SW 1271 (cell line): ENCODE measurements at regions not wholly inside any gene's neighbourhood (a gene's known extent, or its start where the extent isn't known, plus 50 kb on each side); places are given as distances from the start of the nearest gene placed in this dataset.
"Not testable (repeated sequence)": the region's sequence is repeated elsewhere in the genome, so short reads cannot be mapped to it uniquely, and the experiment has no call there.

Experiments used
- DNase-seq, 2 experiments: peaks; one replicate each; lab custom pipeline; 2025; lab: John Stamatoyannopoulos, UW

DNA sequence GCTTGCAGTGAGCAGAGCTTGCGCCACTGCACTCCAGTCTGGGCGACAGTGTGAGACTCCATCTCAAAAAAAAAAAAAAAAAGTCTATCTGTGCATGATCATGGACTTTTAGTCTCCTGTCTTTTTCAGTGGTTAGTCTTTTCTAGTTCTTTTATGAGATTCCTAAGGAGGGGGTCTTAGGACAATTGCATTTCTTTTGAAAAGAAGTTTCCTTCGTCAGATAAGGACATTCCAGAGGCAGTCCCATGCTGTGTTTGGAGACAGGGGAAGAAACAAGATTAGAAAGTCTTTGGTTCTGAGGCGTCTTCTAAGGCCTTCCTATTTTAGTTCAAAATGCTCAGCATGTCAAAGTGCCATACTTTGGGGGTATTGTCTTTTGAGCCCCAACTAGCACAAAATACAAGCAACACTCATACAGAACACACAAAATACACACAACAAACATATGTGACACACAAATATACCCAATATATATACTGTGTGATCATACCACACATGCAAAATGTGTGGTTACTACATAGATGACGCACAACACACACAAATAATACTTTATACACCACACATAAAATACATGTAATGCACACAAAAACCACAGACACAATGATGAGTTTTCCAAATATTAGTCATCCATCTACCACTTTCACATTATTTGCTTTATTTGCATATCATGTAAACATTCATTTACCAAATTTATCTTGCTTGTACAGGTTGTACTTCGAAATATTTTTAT, 394.5 kb downstream of the SPATA31D1 start:
- no peak for DNase-seq

DNA sequence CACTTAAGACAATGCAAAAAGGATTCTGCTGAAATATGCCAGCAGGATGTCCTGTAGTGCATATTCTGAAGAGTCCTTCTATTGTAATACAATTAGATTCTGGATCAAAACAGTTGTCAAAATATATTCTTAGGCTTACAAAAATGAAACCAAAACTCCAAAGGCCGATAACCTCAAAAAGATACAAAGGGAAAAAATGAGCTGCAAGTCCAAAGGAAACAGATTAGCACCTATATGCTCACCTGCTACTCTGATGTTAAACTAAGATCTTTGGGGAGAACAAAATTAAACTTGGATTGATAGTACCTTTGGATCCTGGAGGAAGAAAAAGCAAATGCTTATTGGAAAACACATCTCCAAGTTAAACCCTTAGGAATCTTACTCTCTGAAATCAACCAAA, 397.1 kb downstream of the SPATA31D1 start:
- no peak for DNase-seq

DNA sequence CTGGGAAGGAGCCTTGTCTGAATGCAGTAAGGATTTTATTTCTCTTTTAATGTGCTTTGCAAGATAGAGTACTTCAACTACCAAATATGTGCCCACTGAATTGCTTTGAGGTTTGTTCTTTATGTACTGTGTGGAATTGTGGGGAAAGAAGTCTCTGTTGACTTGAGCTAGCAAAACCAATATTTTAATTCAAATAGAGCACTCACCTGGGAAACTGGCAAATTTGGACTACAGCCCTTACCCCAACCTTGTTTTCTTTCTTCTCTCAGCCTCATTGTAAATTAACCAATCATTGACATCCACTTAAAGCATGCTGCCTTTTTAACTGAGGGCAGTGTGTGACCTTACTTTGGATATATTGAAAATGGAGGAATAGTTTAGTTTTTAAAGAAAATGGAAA, 409.0 kb downstream of the SPATA31D1 start:
- no peak for DNase-seq

- no peak for DNase-seq
These were observed 415.8 kb downstream of the SPATA31D1 start for GRCh38 chr9:82404196-82404870.

DNA sequence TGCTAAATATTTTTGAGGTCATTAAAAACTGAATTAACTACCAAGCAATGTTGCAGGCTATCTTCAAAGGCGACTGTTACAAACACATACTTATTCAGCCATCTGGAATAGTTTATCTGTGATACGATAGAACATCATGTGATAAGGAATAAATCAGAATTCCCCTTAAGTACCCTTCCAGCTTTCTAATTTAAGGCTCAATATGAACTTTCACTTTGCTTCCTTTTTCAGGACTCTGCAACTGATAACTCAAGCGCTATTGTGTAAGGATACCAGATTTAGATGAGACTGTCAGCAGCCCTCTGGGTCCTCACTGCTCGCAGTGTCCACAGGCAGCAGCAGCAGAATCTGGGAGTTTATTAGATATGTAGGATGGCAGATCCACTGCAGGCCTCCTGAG, 416.3 kb downstream of the SPATA31D1 start:
- no peak for DNase-seq

- DNase-seq: no peak
These were observed 418.0 kb downstream of the SPATA31D1 start for GRCh38 chr9:82406456-82407085.

GRCh38 chr9:82410306-82410705, 421.7 kb downstream of the SPATA31D1 start:
- DNase-seq: no peak

DNA sequence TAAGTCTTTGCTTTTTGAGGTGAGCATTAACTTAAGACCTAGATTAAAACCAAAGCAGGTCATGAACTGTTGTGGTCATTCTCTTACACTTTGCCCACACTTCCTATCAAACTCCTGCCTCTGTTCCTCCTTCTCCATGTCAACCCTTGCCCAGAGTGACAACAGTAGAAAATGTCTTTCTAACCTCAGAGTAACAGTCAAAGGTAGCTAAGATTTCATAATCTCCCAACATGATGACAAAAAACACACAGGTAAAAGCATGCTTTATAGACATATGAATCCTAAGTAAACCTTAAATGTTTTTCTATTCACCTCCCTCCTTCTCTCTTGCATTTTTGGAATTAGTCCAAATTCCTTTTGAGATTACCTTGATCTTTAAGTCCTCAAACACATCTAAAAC, 422.3 kb downstream of the SPATA31D1 start:
- no peak for DNase-seq

- no peak for DNase-seq
These were observed 424.2 kb downstream of the SPATA31D1 start for GRCh38 chr9:82412586-82413305.

- DNase-seq: no peak
These were observed 428.9 kb downstream of the SPATA31D1 start for GRCh38 chr9:82417501-82417900.

- DNase-seq: no peak
These were observed 429.8 kb downstream of the SPATA31D1 start for GRCh38 chr9:82418334-82418733.

- DNase-seq: no peak
These were observed 431.3 kb downstream of the SPATA31D1 start for GRCh38 chr9:82419696-82420486.

GRCh38 chr9:82421498-82421897, 432.9 kb downstream of the SPATA31D1 start:
- no peak for DNase-seq

DNA sequence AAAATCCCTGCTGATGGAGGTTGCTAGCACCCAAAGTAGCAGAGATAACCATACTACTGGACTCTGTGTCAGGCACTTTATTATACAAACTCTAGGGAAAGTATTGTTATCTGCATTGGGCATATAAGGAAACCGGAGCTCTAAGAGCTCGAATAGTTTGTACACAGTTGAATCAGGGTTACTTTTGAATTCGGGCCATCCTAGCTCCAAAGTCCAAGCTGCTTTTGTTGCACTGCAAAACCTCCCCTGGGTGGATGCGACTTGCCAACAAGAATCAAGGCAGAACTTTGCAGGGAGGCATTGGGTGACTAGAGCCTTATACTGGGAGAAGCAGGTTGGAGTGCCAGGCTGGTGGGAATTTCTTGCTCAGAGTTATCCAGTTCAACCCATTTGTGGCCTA, 435.1 kb downstream of the SPATA31D1 start:
- DNase-seq: no peak

GRCh38 chr9:82424599-82425120, 436.1 kb downstream of the SPATA31D1 start:
- no peak for DNase-seq

DNA sequence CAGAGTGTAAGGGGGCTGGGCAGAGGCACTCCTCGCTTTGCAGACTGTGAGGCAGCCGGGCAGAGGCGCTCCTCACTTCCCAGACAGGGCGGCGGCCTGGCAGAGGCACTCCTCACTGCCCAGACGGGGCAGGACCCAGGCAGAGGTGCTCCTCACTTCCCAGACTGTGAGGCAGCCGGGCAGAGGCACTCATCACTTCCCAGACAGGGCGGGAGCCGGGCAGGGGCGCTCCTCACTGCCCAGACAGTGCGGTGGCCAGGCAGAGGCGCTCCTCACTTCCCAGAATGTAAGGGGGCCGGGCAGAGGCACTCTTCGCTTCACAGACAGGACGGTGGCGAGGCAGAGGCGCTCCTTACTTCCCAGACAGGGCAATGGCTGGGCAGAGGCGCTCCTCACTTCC, 442.5 kb downstream of the SPATA31D1 start:
- no peak for DNase-seq

DNA sequence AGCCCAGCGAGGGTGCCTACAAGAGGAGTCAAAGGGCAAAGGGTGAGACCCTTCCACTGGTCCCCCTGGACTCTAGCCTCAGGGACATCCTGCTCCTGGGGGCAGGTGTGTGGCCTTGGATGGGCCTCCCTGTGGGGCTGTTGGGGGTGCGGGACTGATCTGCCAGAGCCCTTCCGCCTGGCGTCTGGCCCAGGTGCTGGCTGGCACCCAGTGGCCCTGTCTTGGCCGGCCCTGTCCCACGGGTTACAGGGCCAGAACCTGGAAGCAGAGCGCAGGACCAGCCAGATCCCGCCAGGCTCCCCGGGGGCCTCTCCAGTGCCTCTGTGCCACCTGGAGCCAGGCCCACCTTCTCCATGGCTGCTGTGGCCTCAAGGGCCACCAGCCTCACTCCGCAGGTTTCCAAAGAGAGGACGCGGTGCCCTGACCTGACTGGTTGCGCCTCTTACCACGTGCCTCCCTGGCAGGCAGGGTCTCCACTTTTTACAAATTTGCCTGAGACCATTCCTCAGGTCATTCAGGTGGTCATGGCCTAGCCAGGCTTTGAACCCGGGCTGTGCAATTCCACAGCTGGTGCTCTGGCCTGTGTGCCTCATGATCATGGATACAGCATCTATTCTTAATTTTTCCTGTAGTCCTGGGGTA, 444.8 kb downstream of the SPATA31D1 start:
- DNase-seq: not testable (repeated sequence)

DNA sequence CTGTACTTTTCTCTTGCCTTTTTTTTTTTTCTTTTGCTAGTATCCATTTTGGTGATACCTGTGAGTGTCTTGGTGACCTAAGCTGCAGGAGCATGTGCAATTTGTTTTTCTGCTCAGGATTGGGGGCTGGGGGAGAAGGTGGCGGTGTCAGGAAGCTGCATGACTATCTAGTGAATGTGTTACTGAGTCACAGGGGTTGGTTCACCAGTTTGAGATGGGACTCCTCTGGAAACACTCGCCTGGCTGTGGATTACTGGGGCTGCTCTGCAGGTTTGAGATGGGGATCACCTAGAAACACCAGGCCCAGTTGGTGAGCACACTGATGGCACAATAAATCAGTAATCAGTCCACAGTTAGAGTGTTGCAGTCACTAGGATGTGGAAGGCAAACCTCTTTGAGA, 447.9 kb downstream of the SPATA31D1 start:
- DNase-seq: no peak

DNA sequence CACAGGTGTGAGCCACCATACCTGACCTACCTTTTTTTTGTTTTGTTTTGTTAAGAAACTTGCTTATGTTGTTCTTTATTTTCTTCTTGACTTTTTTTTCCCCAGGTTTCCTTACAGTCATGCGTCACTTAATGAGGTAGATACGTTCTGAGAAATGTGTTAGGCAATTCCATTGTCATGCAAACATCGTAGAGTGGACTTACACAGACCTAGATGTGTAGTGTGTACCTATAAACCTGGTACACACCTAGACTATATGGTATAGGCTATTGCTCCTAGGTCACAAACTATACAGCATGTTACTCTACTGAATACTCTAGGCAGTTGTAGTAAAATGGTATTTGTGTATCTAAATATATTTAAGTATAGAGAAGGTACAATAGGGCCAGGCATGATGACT, 448.6 kb downstream of the SPATA31D1 start:
- DNase-seq: not testable (repeated sequence)

DNA sequence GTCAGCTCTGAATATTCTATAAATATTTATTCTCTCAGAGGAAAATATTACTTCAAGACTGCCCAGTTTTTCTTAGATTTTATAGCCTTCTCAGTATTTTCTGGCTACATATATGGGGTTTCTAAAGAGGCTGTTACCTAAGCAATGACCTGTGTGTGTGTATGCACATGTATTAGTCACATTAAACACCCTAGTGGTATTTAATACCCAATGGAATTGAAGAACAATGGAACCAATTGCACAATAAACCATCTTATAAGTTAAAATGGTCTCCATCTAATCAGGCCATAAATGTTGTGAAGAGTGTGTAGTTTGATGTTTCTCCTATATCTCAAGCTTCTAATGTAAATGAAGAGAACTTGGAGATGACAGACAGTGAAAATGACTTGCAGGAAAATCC, 450.0 kb downstream of the SPATA31D1 start:
- no peak for DNase-seq

DNA sequence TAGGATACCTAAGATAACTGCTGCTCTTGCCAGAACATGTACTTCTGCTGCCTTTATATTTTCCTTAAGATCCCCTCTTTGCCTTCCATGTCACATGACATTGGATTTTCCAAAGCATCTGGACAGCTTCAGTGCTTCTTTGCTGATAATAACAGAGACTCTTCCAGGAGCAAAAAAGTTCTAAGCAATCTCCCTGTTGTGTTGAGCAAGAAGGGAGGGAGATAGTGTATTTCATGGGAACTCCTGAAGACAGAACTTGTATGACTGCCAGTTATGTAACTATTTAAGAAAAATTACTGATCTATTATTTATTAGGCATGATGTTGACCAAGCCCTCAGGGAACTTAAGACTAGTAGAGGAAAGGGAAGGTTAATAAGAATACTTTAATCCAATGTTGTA, 454.7 kb downstream of the SPATA31D1 start:
- no peak for DNase-seq
